ENCODE measurements at regions not wholly inside any gene's neighbourhood (a gene's known extent, or its start where the extent isn't known, plus 50 kb on each side); places are given as distances from the start of the nearest gene placed in this dataset.

DNA sequence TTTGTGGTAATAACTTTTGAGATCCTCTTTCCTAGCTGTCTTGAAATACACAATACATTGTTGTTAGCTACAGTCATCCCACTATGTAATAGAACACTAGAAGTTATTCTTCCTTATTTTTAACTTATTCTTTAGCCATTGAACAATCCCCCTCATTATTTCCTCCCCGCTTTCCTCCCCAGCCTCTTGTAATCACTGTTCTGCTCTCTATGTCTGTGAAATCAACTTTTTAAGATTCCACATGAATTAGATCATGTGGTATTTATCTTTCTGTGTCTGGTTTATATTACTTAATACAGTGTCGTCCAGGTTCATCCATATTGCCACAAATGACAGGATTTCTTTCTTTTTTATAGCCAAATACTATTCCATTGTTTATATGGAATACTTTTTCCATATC, 72.9 kb downstream of the SLC10A2 start:
- TF ChIP-seq, protein P1, sequence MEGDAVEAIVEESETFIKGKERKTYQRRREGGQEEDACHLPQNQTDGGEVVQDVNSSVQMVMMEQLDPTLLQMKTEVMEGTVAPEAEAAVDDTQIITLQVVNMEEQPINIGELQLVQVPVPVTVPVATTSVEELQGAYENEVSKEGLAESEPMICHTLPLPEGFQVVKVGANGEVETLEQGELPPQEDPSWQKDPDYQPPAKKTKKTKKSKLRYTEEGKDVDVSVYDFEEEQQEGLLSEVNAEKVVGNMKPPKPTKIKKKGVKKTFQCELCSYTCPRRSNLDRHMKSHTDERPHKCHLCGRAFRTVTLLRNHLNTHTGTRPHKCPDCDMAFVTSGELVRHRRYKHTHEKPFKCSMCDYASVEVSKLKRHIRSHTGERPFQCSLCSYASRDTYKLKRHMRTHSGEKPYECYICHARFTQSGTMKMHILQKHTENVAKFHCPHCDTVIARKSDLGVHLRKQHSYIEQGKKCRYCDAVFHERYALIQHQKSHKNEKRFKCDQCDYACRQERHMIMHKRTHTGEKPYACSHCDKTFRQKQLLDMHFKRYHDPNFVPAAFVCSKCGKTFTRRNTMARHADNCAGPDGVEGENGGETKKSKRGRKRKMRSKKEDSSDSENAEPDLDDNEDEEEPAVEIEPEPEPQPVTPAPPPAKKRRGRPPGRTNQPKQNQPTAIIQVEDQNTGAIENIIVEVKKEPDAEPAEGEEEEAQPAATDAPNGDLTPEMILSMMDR (optimal IDR thresholded peaks at IDR 0.05 in 1 of 3, IDR thresholded peaks at IDR 0.05 in 1 of 3, conservative IDR thresholded peaks at IDR 0.05 in 1 of 3; ENCODE audit: extremely low read depth in 1 of 3, insufficient read depth in 2 of 3, low read length in 3 of 3) = no peak
- no peak for TF ChIP-seq EZH2 (IDR thresholded peaks at IDR 0.05; ENCODE audit: low read length)

Data from keratinocyte (primary cell).